ENCODE measurements at regions not wholly inside any gene's neighbourhood (a gene's known extent, or its start where the extent isn't known, plus 50 kb on each side); places are given as distances from the start of the nearest gene placed in this dataset.

DNA sequence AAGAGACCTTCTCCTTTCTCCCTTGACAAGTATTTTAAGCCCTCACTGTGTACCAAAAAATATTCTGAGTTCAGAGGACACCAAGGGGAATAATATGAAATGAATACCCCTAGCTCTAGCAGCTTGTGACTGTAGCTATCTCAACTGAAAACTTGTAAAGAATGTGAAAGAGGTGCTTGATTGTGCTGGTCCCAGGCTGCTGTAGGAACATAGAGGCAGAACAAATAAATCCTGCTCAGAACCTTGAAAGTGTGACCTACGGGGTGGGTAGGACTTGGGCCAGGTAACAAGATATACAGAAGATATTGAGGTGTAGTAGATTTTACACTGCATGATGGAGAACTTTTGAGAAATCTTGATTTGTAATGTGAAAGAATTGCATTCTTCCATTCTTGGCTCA is 606.8 kb downstream of the TOX3 start:
- TF ChIP-seq POLR2A (IDR thresholded peaks at IDR 0.05) = no peak
- TF ChIP-seq CTCF (IDR thresholded peaks at IDR 0.05) = no peak
- TF ChIP-seq POLR2AphosphoS5 (IDR thresholded peaks at IDR 0.05) = no peak

Data from breast epithelium (tissue), 3 donors.